K562 (cell line): ENCODE measurements at regions not wholly inside any gene's neighbourhood (a gene's known extent, or its start where the extent isn't known, plus 50 kb on each side); places are given as distances from the start of the nearest gene placed in this dataset.

Source experiments
- ATAC-seq: fragments of 200-7000 bp; cut with Tn5 transposase; 3 replicates; pipeline ENCODE4 v1.9.1; 2020; ENCODE audit warnings: moderate library complexity
- BruUV-seq: library from RNA; stranded (reverse); fragments of 400-500 nt; replicated peaks from 2 replicates; lab custom pipeline; 2021; lab: Mats Ljungman, UMichigan
- CTCF ChIA-PET: fragments of 300-600 bp; formaldehyde crosslinking; extraction: SDS; loops from one replicate; lab custom pipeline; 2021; ENCODE audit warnings: low intra/inter-chr PET ratio; lab: Yijun Ruan, JAX
- POLR2A ChIA-PET: fragments of 300-600, 350-650 bp; sonication (Branson Sonifier 250); formaldehyde crosslinking; extraction: SDS; loops from one replicate; lab custom pipeline; 2021; ENCODE audit warnings: antibody characterized with exemption, inconsistent platforms; lab: Yijun Ruan, JAX
- DNase-seq, 4 experiments: peaks; one replicate each; pipeline versions ENCODE4 v3.0.0 to v3.0.0-alpha.2; 2011 to 2018; ENCODE audit warnings: low spot score in 3 of 4, mixed read lengths in 3 of 4; ENCODE audit errors: extremely low read depth in 1 of 4
- FAIRE-seq: peaks from 2 replicates; lab custom pipeline; 2011; peaks lifted over from hg19 to GRCh38; lab: Jason Lieb, UNC
- H2AFZ ChIP-seq: 2 replicates; pipeline ENCODE4 v1.6.0; 2011; ENCODE audit warnings: low read depth, low read length, control low read depth, inconsistent platforms
- H3K27ac ChIP-seq: fragments of 200-600 bp; 3 replicates; pipeline ENCODE4 v1.8.0; 2011; ENCODE audit warnings: low read depth, mild to moderate bottlenecking, control low read depth, inconsistent platforms, low read length, moderate library complexity, mixed read lengths; ENCODE audit errors: extremely low read depth
- H3K27me3 ChIP-seq, 2 experiments: fragments of 300-600 bp in 1 of 2; 2 replicates in 1 of 2; 3 replicates in 1 of 2; pipeline versions ENCODE4 v1.6.0 to v1.8.0; 2011; ENCODE audit warnings: inconsistent platforms in 2 of 2, low read length in 2 of 2, mild to moderate bottlenecking in 1 of 2, mixed read lengths in 1 of 2, moderate library complexity in 1 of 2; ENCODE audit not compliant: control insufficient read depth in 2 of 2, insufficient read depth in 2 of 2
- H3K36me3 ChIP-seq: fragments of 300-600 bp; 3 replicates; pipeline ENCODE4 v1.8.0; 2011; ENCODE audit warnings: mild to moderate bottlenecking, low read length, inconsistent platforms; ENCODE audit not compliant: control insufficient read depth, insufficient read depth
- H3K4me1 ChIP-seq, 2 experiments: fragments of 200-600 bp in 1 of 2; replicated peaks in 1 of 2; 2 replicates in 1 of 2; 3 replicates in 1 of 2; pipeline versions ENCODE4 v1.5.1 to v1.8.0; 2011; ENCODE audit warnings: inconsistent platforms in 2 of 2, low read length in 2 of 2, mild to moderate bottlenecking in 1 of 2, mixed read lengths in 1 of 2, moderate library complexity in 1 of 2; ENCODE audit not compliant: control insufficient read depth in 2 of 2, insufficient read depth in 2 of 2
- H3K4me2 ChIP-seq: 2 replicates; pipeline ENCODE4 v1.6.1; 2011; ENCODE audit warnings: low read length, control low read depth, inconsistent platforms, mixed read lengths; ENCODE audit not compliant: insufficient read depth
- H3K4me3 ChIP-seq: fragments of 200-600 bp; sonication (generic), shearing (Covaris generic); 2 replicates; pipeline ENCODE4 v1.5.1; 2016; ENCODE audit warnings: control low read depth, inconsistent platforms
- H3K79me2 ChIP-seq: fragments of 200-600 bp; 3 replicates; pipeline ENCODE4 v1.8.0; 2011; ENCODE audit warnings: low read length, inconsistent platforms; ENCODE audit not compliant: control insufficient read depth, insufficient read depth
- H3K9ac ChIP-seq, 2 experiments: 2 replicates each; pipeline versions ENCODE4 v1.6.0 to v1.6.1; 2011; ENCODE audit warnings: low read depth in 2 of 2, low read length in 2 of 2, control low read depth in 1 of 2, inconsistent platforms in 1 of 2, mild to moderate bottlenecking in 1 of 2, mixed read lengths in 1 of 2; ENCODE audit not compliant: insufficient read depth in 1 of 2
- H3K9me1 ChIP-seq: one replicate; pipeline ENCODE4 v1.6.0; 2011; ENCODE audit warnings: inconsistent platforms, mild to moderate bottlenecking, low read length, moderate library complexity; ENCODE audit not compliant: control insufficient read depth, insufficient read depth
- H3K9me3 ChIP-seq: replicated peaks from 2 replicates; pipeline ENCODE4 v1.5.1; 2011; ENCODE audit warnings: low read depth, low read length, inconsistent platforms; ENCODE audit not compliant: control insufficient read depth, insufficient read depth
- H4K20me1 ChIP-seq: replicated peaks from 2 replicates; pipeline ENCODE4 v1.6.1; 2011; ENCODE audit warnings: low read length, inconsistent platforms, mixed read lengths; ENCODE audit not compliant: control insufficient read depth, insufficient read depth
- ARID4B ChIP-seq: sonication (generic); formaldehyde crosslinking; IDR thresholded peaks from 2 replicates; pipeline ENCODE4 v1.8.0; 2022; ENCODE audit warnings: mild to moderate bottlenecking, missing genetic modification reagents
- ETS2 ChIP-seq: IDR thresholded peaks from 2 replicates; pipeline ENCODE4 v1.6.1; 2016; ENCODE audit warnings: borderline replicate concordance, missing genetic modification characterization, mild to moderate bottlenecking, moderate library complexity, missing compliant biosample characterization; ENCODE audit not compliant: poor library complexity, severe bottlenecking
- GABPA ChIP-seq: fragments of 200-800 bp; sonication (Bioruptor generic); conservative IDR thresholded peaks from 2 replicates; pipeline ENCODE4 v1.6.1; 2016; ENCODE audit warnings: low read depth, missing genetic modification characterization, missing compliant biosample characterization
- GABPB2 ChIP-seq: fragments of 250-450 bp; sonication (Bioruptor Pico); conservative IDR thresholded peaks from 2 replicates; pipeline ENCODE4 v1.5.1; 2021; ENCODE audit warnings: mild to moderate bottlenecking
- POLR2AphosphoS2 ChIP-seq: IDR thresholded peaks from 2 replicates; pipeline ENCODE4 v1.6.1; 2012; ENCODE audit warnings: low read length, improper control_type of control experiment
- STAT5A ChIP-seq: IDR thresholded peaks from 2 replicates; pipeline ENCODE4 v1.6.1; 2012; ENCODE audit warnings: low read length, inconsistent platforms, borderline replicate concordance
- TAL1 ChIP-seq: fragments of 450-650 bp; IDR thresholded peaks from 2 replicates; pipeline ENCODE4 v1.6.1; 2016; ENCODE audit warnings: mild to moderate bottlenecking
- TEAD2 ChIP-seq: fragments of 450-650 bp; IDR thresholded peaks from 2 replicates; pipeline ENCODE4 v1.6.1; 2016; ENCODE audit warnings: missing genetic modification characterization, control low read depth, missing compliant biosample characterization
- ZNF134 ChIP-seq: fragments of 250-450 bp; sonication (Bioruptor Pico); conservative IDR thresholded peaks from 2 replicates; pipeline ENCODE4 v1.4.0; 2020
- ZNF197 ChIP-seq: fragments of 200-800 bp; sonication (Bioruptor generic); IDR thresholded peaks from 2 replicates; pipeline ENCODE4 v1.6.1; 2016; ENCODE audit warnings: low read depth, missing genetic modification characterization, missing compliant biosample characterization
- ZNF23 ChIP-seq: fragments of 250-450 bp; sonication (Bioruptor Pico); IDR thresholded peaks from 2 replicates; pipeline ENCODE4 v1.4.0; 2020; ENCODE audit warnings: mild to moderate bottlenecking
- WGBS: fragments of 100-300 bp; shearing (Covaris generic); methylation state at CpG from one replicate; pipeline ENCODE4 v1.1.6; 2016; ENCODE audit warnings: low coverage, mixed read lengths; ENCODE audit not compliant: insufficient coverage; ENCODE audit errors: missing lambda C conversion rate; 5-methylcytosine and 5-hydroxymethylcytosine counted together
- in situ Hi-C: fragments of 300-500 bp; cut with MboI; formaldehyde crosslinking; loops from 4 replicates; pipeline ENCODE4 v1.15.0; 2018; ENCODE audit warnings: inconsistent platforms, mixed read lengths
- intact Hi-C: fragments of 100-400 bp; cut with micrococcal nuclease; formaldehyde crosslinking; loops from 2 replicates; pipeline ENCODE4 v1.14.2; 2022
- TF ChIP-seq, protein P1 (sequence below), 2 experiments: fragments of 450-650 bp; IDR thresholded peaks; 2 replicates each; pipeline ENCODE4 v1.6.1; 2016

GRCh38 chr2:100703739-100704138, 116.2 kb upstream of the NPAS2 start:
- no peaks in the 10 kb centered on the region for H4K20me1 ChIP-seq
- H3K9ac ChIP-seq: no peak overlapping the region
- H3K4me3 ChIP-seq: no peak overlapping the region
- no peaks in the 10 kb centered on the region for H3K9me3 ChIP-seq
- DNase-seq: no peak
- no peaks in the 10 kb centered on the region for H3K9me1 ChIP-seq
- no peak for FAIRE-seq
- H3K27me3 ChIP-seq: peaks cover 15 to 29% of the 10 kb centered on the region in 2 experiments; a peak in 4 of 5 replicates
- H3K79me2 ChIP-seq: no peaks in the 10 kb centered on the region
- in situ Hi-C loops: no loop called here
- ChIA-PET CTCF (no interaction called here), POLR2A (interaction anchor here (1.0 kb wide), 1 partner anchor 94 kb away, joined by 4 read pairs; no protein-coding TSS in a partner anchor)
- ATAC-seq: no peak
- H3K36me3 ChIP-seq: no peaks in the 10 kb centered on the region
- TF ChIP-seq ARID4B (CRISPR knock-in tag): no peak
- TF ChIP-seq ZNF134 (CRISPR knock-in tag): no peak
- TF ChIP-seq GABPB2 (CRISPR knock-in tag): no peak
- no peak for TF ChIP-seq ZNF197 (CRISPR knock-in tag)
- TF ChIP-seq TEAD2 (tag): no peak
- no peak for TF ChIP-seq GABPA (tag)
- no peak for TF ChIP-seq ETS2 (tag)
- TF ChIP-seq STAT5A: no peak
- no peak for TF ChIP-seq TAL1
- TF ChIP-seq, protein P1, sequence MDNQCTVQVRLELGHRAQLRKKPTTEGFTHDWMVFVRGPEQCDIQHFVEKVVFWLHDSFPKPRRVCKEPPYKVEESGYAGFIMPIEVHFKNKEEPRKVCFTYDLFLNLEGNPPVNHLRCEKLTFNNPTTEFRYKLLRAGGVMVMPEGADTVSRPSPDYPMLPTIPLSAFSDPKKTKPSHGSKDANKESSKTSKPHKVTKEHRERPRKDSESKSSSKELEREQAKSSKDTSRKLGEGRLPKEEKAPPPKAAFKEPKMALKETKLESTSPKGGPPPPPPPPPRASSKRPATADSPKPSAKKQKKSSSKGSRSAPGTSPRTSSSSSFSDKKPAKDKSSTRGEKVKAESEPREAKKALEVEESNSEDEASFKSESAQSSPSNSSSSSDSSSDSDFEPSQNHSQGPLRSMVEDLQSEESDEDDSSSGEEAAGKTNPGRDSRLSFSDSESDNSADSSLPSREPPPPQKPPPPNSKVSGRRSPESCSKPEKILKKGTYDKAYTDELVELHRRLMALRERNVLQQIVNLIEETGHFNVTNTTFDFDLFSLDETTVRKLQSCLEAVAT (IDR thresholded peaks at IDR 0.05): no peak
- no peak for TF ChIP-seq ZNF23
- TF ChIP-seq POLR2AphosphoS2: no peak
- no TSS peak for BruUV-seq
- no peak overlapping the region for H3K4me2 ChIP-seq
- WGBS: 0% methylated on average over 3 of the region's 3 CpGs
- no peak overlapping the region for H2AFZ ChIP-seq
- no peak overlapping the region for H3K27ac ChIP-seq
- H3K4me1 ChIP-seq: no peaks in the 10 kb centered on the region
- intact Hi-C loops: no loop called here
